ENCODE measurements at regions not wholly inside any gene's neighbourhood (a gene's known extent, or its start where the extent isn't known, plus 50 kb on each side); places are given as distances from the start of the nearest gene placed in this dataset.

DNA sequence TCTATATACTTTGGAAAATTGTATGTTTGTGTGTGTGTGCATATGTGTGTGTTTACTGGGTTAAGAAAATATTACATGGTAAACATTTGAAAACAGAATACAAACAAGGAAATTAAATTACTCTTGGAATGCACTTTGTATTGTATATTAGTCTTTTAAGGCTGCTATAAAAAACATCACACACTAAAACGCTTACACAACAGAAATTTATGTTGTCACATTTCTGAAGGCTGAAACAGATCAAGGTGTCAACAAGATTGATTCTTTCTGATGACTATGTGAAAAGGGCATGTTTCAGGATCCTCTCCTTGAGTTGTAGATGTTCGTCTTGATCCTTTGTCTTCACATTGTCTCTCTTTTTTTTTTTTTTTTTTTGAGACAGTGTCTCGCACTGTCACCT is 149.1 kb upstream of the CNTN5 start:
- ATAC-seq (ENCODE audit: low FRiP score) = no peak
- no peak for TF ChIP-seq CTCF (IDR thresholded peaks at IDR 0.05)
- no peak for DNase-seq (ENCODE audit: low spot score)

- ATAC-seq (ENCODE audit: low FRiP score) = no peak
- TF ChIP-seq CTCF (IDR thresholded peaks at IDR 0.05) = no peak
- no peak for DNase-seq (ENCODE audit: low spot score)
Observed at GRCh38 chr11:98874050-98874449, 146.7 kb upstream of the CNTN5 start.

GRCh38 chr11:98895936-98896335 is 124.8 kb upstream of the CNTN5 start:
- DNase-seq (ENCODE audit: low spot score) (no peak), ATAC-seq (ENCODE audit: low FRiP score) (no peak)
- TF ChIP-seq CTCF (IDR thresholded peaks at IDR 0.05) = no peak

DNA sequence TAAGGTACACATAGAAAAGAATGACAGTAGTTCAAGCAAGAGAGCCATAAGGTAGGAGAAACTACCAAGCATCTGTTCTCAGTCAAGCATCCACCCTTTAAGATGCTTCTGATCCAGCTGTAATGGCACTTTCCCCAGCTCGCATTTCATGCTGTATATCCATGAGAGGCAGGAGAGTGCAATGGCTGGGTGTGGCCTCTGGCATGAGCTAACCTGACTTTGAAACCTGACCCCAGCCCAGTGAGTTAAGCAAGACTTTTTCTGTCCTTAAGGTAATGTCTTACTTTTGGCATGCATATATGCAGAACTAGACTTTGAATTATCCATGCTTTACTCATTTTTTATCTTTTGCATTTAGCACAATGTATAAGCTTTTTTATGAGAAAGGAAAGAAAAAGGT is 79.8 kb upstream of the CNTN5 start:
- TF ChIP-seq CTCF (IDR thresholded peaks at IDR 0.05) = no peak
- ATAC-seq (ENCODE audit: low FRiP score) (no peak), DNase-seq (ENCODE audit: low spot score) (no peak)

DNA sequence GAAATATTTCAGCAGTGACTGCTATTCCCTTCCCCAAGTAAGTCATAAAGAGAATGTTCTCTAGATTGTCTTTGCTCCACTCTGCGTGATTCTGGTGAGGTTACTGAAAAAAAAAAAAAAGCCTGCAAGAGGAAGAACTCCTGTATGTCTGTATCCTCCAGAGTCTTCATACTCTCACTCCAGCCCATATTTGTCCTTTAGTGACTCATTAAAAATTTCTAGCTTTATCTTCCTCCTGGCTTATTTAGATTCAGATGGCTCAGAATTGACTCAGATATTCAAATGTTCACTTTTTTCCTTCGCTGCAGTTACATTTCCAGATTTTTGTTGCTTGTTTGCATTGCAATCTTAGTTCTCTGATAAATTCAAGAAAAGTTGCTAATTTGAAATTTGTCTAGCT is 76.3 kb upstream of the CNTN5 start:
- DNase-seq (ENCODE audit: low spot score) (no peak), ATAC-seq (ENCODE audit: low FRiP score) (no peak)
- no peak for TF ChIP-seq CTCF (IDR thresholded peaks at IDR 0.05)

GRCh38 chr11:98952107-98952506 is 68.6 kb upstream of the CNTN5 start:
- no peak for DNase-seq (ENCODE audit: low spot score)
- no peak for TF ChIP-seq CTCF (IDR thresholded peaks at IDR 0.05)
- no peak for ATAC-seq (ENCODE audit: low FRiP score)

GRCh38 chr11:98955551-98955950 is 65.2 kb upstream of the CNTN5 start:
- TF ChIP-seq CTCF (IDR thresholded peaks at IDR 0.05) = no peak
- DNase-seq (ENCODE audit: low spot score) (no peak), ATAC-seq (ENCODE audit: low FRiP score) (no peak)
